Fibroblast of lung (primary cell): ENCODE measurements at regions not wholly inside any gene's neighbourhood (a gene's known extent, or its start where the extent isn't known, plus 50 kb on each side); places are given as distances from the start of the nearest gene placed in this dataset.

Experiments used
- DNase-seq, 2 donors: peaks; one replicate each; pipeline versions ENCODE4 v3.0.0 to v3.0.0-alpha.2; 2010; ENCODE audit warnings: low read depth in 2 of 2
- H2AFZ ChIP-seq: 2 replicates; pipeline ENCODE4 v1.5.1; 2012; ENCODE audit warnings: low read length, control low read depth, inconsistent platforms
- H3K27ac ChIP-seq: 2 replicates; pipeline ENCODE4 v1.5.1; 2011; ENCODE audit warnings: low read length, control low read depth; ENCODE audit not compliant: insufficient read depth
- H3K27me3 ChIP-seq: 2 replicates; pipeline ENCODE4 v1.5.1; 2011; ENCODE audit warnings: mild to moderate bottlenecking, low read length; ENCODE audit not compliant: control insufficient read depth, insufficient read depth
- H3K36me3 ChIP-seq: 2 replicates; pipeline ENCODE4 v1.5.1; 2011; ENCODE audit warnings: low read length; ENCODE audit not compliant: control insufficient read depth, insufficient read depth
- H3K4me1 ChIP-seq: 2 replicates; pipeline ENCODE4 v1.5.1; 2011; ENCODE audit warnings: low read length; ENCODE audit not compliant: control insufficient read depth, insufficient read depth; ENCODE audit errors: extremely low read depth
- H3K4me2 ChIP-seq: 2 replicates; pipeline ENCODE4 v1.5.1; 2011; ENCODE audit warnings: low read length, control low read depth; ENCODE audit not compliant: insufficient read depth; ENCODE audit errors: extremely low read depth
- H3K4me3 ChIP-seq, 4 experiments: fragments of 200-600 bp in 1 of 4; sonication (generic) in 1 of 4; replicated peaks in 1 of 4; 2 replicates each; pipeline ENCODE4 v1.5.1; 2011 to 2016; ENCODE audit warnings: low read length in 4 of 4, low read depth in 3 of 4, mild to moderate bottlenecking in 3 of 4, control low read depth in 2 of 4, inconsistent platforms in 1 of 4, mixed read lengths in 1 of 4; ENCODE audit not compliant: insufficient read depth in 1 of 4; ENCODE audit errors: control extremely low read depth in 1 of 4
- H3K79me2 ChIP-seq: 2 replicates; pipeline ENCODE4 v1.5.1; 2012; ENCODE audit warnings: mild to moderate bottlenecking, low read length, inconsistent platforms; ENCODE audit not compliant: control insufficient read depth, insufficient read depth
- H3K9ac ChIP-seq: 2 replicates; pipeline ENCODE4 v1.5.1; 2011; ENCODE audit warnings: mild to moderate bottlenecking, low read length, control low read depth; ENCODE audit not compliant: insufficient read depth
- H3K9me3 ChIP-seq: 2 replicates; pipeline ENCODE4 v1.5.1; 2012; ENCODE audit warnings: low read depth, low read length; ENCODE audit not compliant: control insufficient read depth, insufficient read depth
- H4K20me1 ChIP-seq: 2 replicates; pipeline ENCODE4 v1.5.1; 2011; ENCODE audit warnings: low read length; ENCODE audit not compliant: control insufficient read depth, insufficient read depth; ENCODE audit errors: extremely low read depth
- CTCF ChIP-seq, 2 donors: IDR thresholded peaks in 1 of 2; conservative IDR thresholded peaks in 1 of 2; 1 replicate in 1 of 2; 2 replicates in 1 of 2; pipeline ENCODE4 v1.5.1; 2011 to 2012; ENCODE audit warnings: low read length in 2 of 2, control low read depth in 1 of 2, inconsistent platforms in 1 of 2, low read depth in 1 of 2, mild to moderate bottlenecking in 1 of 2
- EZH2 ChIP-seq: IDR thresholded peaks from 2 replicates; pipeline ENCODE4 v1.5.1; 2012; ENCODE audit warnings: low read length, control low read depth, mild to moderate bottlenecking; ENCODE audit errors: missing control alignments

DNA sequence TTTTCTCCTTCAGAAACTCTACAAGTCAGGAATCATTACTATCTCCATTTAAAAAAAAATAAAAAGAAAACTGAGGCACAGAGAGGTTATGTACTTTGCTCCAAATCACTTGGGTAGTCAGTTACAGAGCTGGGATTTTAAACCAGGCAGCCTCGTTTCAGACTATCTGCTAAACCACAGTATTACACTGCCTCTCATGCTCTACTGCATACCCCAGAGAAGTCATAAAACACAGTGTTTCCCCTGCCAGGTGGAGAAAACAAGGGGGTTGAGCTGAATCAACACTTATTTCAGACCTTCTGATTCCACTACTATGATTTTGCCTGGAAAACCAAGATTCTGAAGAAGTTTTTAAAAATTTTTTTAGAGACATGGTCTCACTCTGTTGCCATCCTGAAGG lies 132.9 kb upstream of the POU2AF2 start:
- Histone ChIP-seq H3K4me3 (no peak overlapping the region), H3K9ac (no peak overlapping the region), H3K4me2 (no peak overlapping the region), H3K27me3 (no peaks in the 10 kb centered on the region), H4K20me1 (no peaks in the 10 kb centered on the region), H2AFZ (no peak overlapping the region), H3K9me3 (no peaks in the 10 kb centered on the region), H3K27ac (no peak overlapping the region), H3K36me3 (no peaks in the 10 kb centered on the region), H3K79me2 (no peaks in the 10 kb centered on the region), H3K4me1 (no peaks in the 10 kb centered on the region)
- TF ChIP-seq EZH2 (no peak), CTCF (conservative IDR thresholded peaks at IDR 0.05 in 1 of 2, IDR thresholded peaks at IDR 0.05 in 1 of 2; ENCODE audit: low read depth in 1 of 2, low read length in 2 of 2) (no peak)
- no peak for DNase-seq

DNA sequence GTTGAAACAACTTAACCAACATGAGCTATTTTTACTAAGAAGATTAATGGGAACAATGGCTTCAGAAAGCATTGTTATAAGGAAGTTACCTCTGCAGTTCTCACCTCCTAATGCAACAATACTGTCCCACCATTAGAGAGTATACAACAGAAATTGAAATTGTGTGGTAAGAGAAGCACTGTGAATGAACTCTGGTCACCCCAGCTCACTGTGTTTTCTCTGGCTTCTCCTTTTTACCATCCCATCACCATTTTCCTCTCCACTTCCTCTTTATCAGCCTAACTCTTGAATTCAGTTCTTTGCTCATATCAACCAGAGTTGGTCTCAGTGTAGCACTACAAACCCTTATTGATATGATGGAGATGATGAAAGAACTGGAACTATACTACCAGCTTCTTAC lies 138.0 kb upstream of the POU2AF2 start:
- no peak for TF ChIP-seq CTCF (conservative IDR thresholded peaks at IDR 0.05 in 1 of 2, IDR thresholded peaks at IDR 0.05 in 1 of 2; ENCODE audit: low read depth in 1 of 2, low read length in 2 of 2)
- no peak overlapping the region for H3K4me3 ChIP-seq
- no peaks in the 10 kb centered on the region for H3K79me2 ChIP-seq

DNA sequence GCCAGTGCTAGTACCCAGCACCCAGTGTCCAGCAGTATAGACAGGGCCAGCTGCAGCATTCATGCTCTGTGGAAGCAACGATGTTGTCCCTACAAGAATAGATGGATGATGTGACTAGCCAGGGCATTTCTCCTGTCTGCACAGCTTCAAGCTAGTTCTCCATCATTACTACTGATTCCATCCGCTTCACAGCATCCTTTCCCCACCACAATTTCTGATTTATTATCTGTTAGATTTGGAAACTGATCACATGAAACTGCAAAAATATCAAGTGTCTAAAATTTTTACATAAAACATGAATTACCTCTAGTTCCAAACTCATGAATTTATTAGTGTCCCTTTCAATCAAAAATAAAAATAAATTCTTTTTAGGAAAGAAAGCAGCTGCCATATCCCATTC lies 138.9 kb upstream of the POU2AF2 start:
- Histone ChIP-seq H3K36me3 (no peaks in the 10 kb centered on the region), H3K9me3 (no peaks in the 10 kb centered on the region), H3K4me1 (no peaks in the 10 kb centered on the region), H4K20me1 (no peaks in the 10 kb centered on the region), H3K79me2 (no peaks in the 10 kb centered on the region), H3K27me3 (no peaks in the 10 kb centered on the region), H3K4me2 (no peak overlapping the region), H3K9ac (no peak overlapping the region), H3K4me3 (no peak overlapping the region), H2AFZ (no peak overlapping the region), H3K27ac (no peak overlapping the region)
- TF ChIP-seq CTCF (conservative IDR thresholded peaks at IDR 0.05 in 1 of 2, IDR thresholded peaks at IDR 0.05 in 1 of 2; ENCODE audit: low read depth in 1 of 2, low read length in 2 of 2) (no peak), EZH2 (no peak)
- DNase-seq, result no peak

More for the DNA sequence above, 138.0 kb upstream of the POU2AF2 start:
- H3K27ac ChIP-seq, result no peak overlapping the region
- no peaks in the 10 kb centered on the region for H4K20me1 ChIP-seq
- H3K36me3 ChIP-seq, result no peaks in the 10 kb centered on the region
- H2AFZ ChIP-seq, result no peak overlapping the region
- no peaks in the 10 kb centered on the region for H3K27me3 ChIP-seq
- H3K4me1 ChIP-seq, result no peaks in the 10 kb centered on the region
- no peaks in the 10 kb centered on the region for H3K9me3 ChIP-seq
- no peak overlapping the region for H3K9ac ChIP-seq
- H3K4me2 ChIP-seq, result no peak overlapping the region
- no peak for DNase-seq
